Body of pancreas (tissue), 4 donors: ENCODE measurements at regions not wholly inside any gene's neighbourhood (a gene's known extent, or its start where the extent isn't known, plus 50 kb on each side); places are given as distances from the start of the nearest gene placed in this dataset.

Source experiments
- ATAC-seq: fragments of 150-250 bp; one replicate; pipeline ENCODE4 v1.9.1; 2016
- DNase-seq, 4 donors: peaks; one replicate each; pipeline ENCODE4 v3.0.0-alpha.2; 2019
- H3K27ac ChIP-seq, 4 donors: fragments of 200-600 bp; sonication (generic); 1 replicate in 3 of 4; 2 replicates in 1 of 4; pipeline versions ENCODE4 v1.5.1 to v1.6.1; 2016 to 2019; ENCODE audit warnings: mild to moderate bottlenecking in 1 of 4, mixed read lengths in 1 of 4, moderate library complexity in 1 of 4
- H3K27me3 ChIP-seq, 2 donors: fragments of 200-600 bp; sonication (generic); one replicate each; pipeline ENCODE4 v1.6.0; 2016; ENCODE audit warnings: mild to moderate bottlenecking in 1 of 2
- H3K36me3 ChIP-seq, 2 donors: fragments of 200-600 bp; sonication (generic); replicated peaks in 1 of 2; 2 replicates each; pipeline ENCODE4 v1.5.1; 2016; ENCODE audit warnings: low read depth in 2 of 2; ENCODE audit not compliant: insufficient read depth in 1 of 2
- H3K4me1 ChIP-seq: fragments of 200-600 bp; sonication (generic); one replicate; pipeline ENCODE4 v1.6.0; 2016
- H3K4me3 ChIP-seq, 2 donors: fragments of 200-600 bp; sonication (generic); 1 replicate in 1 of 2; 2 replicates in 1 of 2; pipeline ENCODE4 v1.5.1; 2016 to 2019
- H3K9me3 ChIP-seq, 3 donors: fragments of 200-600 bp; sonication (generic); 1 replicate in 2 of 3; 2 replicates in 1 of 3; pipeline ENCODE4 v1.5.1; 2016
- CTCF ChIP-seq, 7 experiments: fragments of 450-650 bp in 4 of 7; fragments of 200-600 bp in 3 of 7; sonication (generic) in 3 of 7; IDR thresholded peaks; one replicate each; pipeline ENCODE4 v1.5.1; 2016 to 2019; ENCODE audit warnings: antibody characterized with exemption in 7 of 7
- POLR2A ChIP-seq, 3 donors: fragments of 450-650 bp; IDR thresholded peaks; one replicate each; pipeline ENCODE4 v1.6.1; 2016; ENCODE audit warnings: antibody characterized with exemption in 3 of 3, mild to moderate bottlenecking in 2 of 3
- WGBS, 2 donors: methylation state at CpG; one replicate each; pipeline ENCODE4 v1.1.5; 2017; 5-methylcytosine and 5-hydroxymethylcytosine counted together
- intact Hi-C: fragments of 100-400 bp; cut with DNase I; formaldehyde crosslinking; loops from one replicate; pipeline ENCODE4 v1.15.1; 2023

- no peaks in the 10 kb centered on the region for H3K9me3 ChIP-seq
- intact Hi-C loops: no loop called here
- no peaks in the 10 kb centered on the region for H3K36me3 ChIP-seq
- H3K27ac ChIP-seq: no peak overlapping the region
- no peak for ATAC-seq
- H3K27me3 ChIP-seq: no peaks in the 10 kb centered on the region
- DNase-seq: no peak
- WGBS, 2 donors: 56 to 72% methylated on average over 5 of the region's 5 CpGs
- no peak for TF ChIP-seq CTCF (IDR thresholded peaks at IDR 0.05)
- peaks cover 7% of the 10 kb centered on the region for H3K4me1 ChIP-seq
- no peak overlapping the region for H3K4me3 ChIP-seq
Observed at GRCh38 chr1:108048301-108049177, 83.6 kb upstream of the VAV3 start.

GRCh38 chr1:108047085-108047484 lies 82.1 kb upstream of the VAV3 start:
- no peak overlapping the region for H3K27ac ChIP-seq
- H3K4me3 ChIP-seq: no peak overlapping the region
- H3K4me1 ChIP-seq: peaks cover under 1% of the 10 kb centered on the region

GRCh38 chr1:108046026-108046425 lies 81.0 kb upstream of the VAV3 start:
- 20 to 60% methylated on average over 1 to 2 of the region's 2 CpGs for WGBS, 2 donors

More at GRCh38 chr1:108047085-108047484, 82.1 kb upstream of the VAV3 start:
- no peaks in the 10 kb centered on the region for H3K9me3 ChIP-seq
- 66 to 72% methylated on average over 5 of the region's 5 CpGs for WGBS, 2 donors
- ATAC-seq: no peak
- intact Hi-C loops: no loop called here
- H3K27me3 ChIP-seq: no peaks in the 10 kb centered on the region
- H3K36me3 ChIP-seq: no peaks in the 10 kb centered on the region
- DNase-seq: no peak
- no peak for TF ChIP-seq POLR2A (IDR thresholded peaks at IDR 0.05)
- no peak for TF ChIP-seq CTCF (IDR thresholded peaks at IDR 0.05)

GRCh38 chr1:108045460-108045859 lies 80.5 kb upstream of the VAV3 start:
- 16 to 22% methylated on average over 7 of the region's 7 CpGs for WGBS, 2 donors
- Histone ChIP-seq H3K27ac (no peak overlapping the region), H3K27me3 (no peaks in the 10 kb centered on the region), H3K9me3 (no peaks in the 10 kb centered on the region), H3K4me3 (no peak overlapping the region), H3K4me1 (no peaks in the 10 kb centered on the region), H3K36me3 (no peaks in the 10 kb centered on the region)
- ATAC-seq (no peak), DNase-seq (no peak)
- intact Hi-C loops: no loop called here
- TF ChIP-seq CTCF (IDR thresholded peaks at IDR 0.05) (no peak), POLR2A (IDR thresholded peaks at IDR 0.05) (no peak)

More at GRCh38 chr1:108046026-108046425, 81.0 kb upstream of the VAV3 start:
- Histone ChIP-seq H3K9me3 (no peaks in the 10 kb centered on the region), H3K4me3 (no peak overlapping the region), H3K36me3 (no peaks in the 10 kb centered on the region), H3K27me3 (no peaks in the 10 kb centered on the region), H3K27ac (no peak overlapping the region), H3K4me1 (no peaks in the 10 kb centered on the region)
- intact Hi-C loops: no loop called here
- ATAC-seq (no peak), DNase-seq (no peak)
- TF ChIP-seq POLR2A (IDR thresholded peaks at IDR 0.05) (no peak), CTCF (IDR thresholded peaks at IDR 0.05) (no peak)

- no peaks in the 10 kb centered on the region for H3K9me3 ChIP-seq
- intact Hi-C loops: no loop called here
- DNase-seq (no peak), ATAC-seq (no peak)
- 67 to 69% methylated on average over 2 of the region's 2 CpGs for WGBS, 2 donors
- TF ChIP-seq POLR2A (IDR thresholded peaks at IDR 0.05) (no peak), CTCF (IDR thresholded peaks at IDR 0.05) (no peak)
- no peaks in the 10 kb centered on the region for H3K27me3 ChIP-seq
- no peaks in the 10 kb centered on the region for H3K36me3 ChIP-seq
- H3K4me3 ChIP-seq: no peak overlapping the region
- no peaks in the 10 kb centered on the region for H3K4me1 ChIP-seq
- H3K27ac ChIP-seq: no peak overlapping the region
Observed at GRCh38 chr1:108044318-108044717, 79.3 kb upstream of the VAV3 start.
